HL-60 (cell line): ENCODE measurements at regions not wholly inside any gene's neighbourhood (a gene's known extent, or its start where the extent isn't known, plus 50 kb on each side); places are given as distances from the start of the nearest gene placed in this dataset.

ENCODE experiments used
- CTCF ChIP-seq: IDR thresholded peaks from one replicate; pipeline ENCODE4 v1.5.1; 2011; ENCODE audit warnings: low read length, control low read depth, inconsistent platforms; ENCODE audit not compliant: insufficient read depth
- GABPA ChIP-seq: IDR thresholded peaks from 2 replicates; pipeline ENCODE4 v1.6.1; 2012; ENCODE audit warnings: low read depth
- POLR2AphosphoS5 ChIP-seq: IDR thresholded peaks from 2 replicates; pipeline ENCODE4 v1.6.1; 2012; ENCODE audit warnings: low read depth
- REST ChIP-seq: IDR thresholded peaks from 2 replicates; pipeline ENCODE4 v1.6.1; 2012; ENCODE audit warnings: low read depth; ENCODE audit not compliant: insufficient replicate concordance
- SPI1 ChIP-seq: IDR thresholded peaks from 2 replicates; pipeline ENCODE4 v1.6.1; 2012; ENCODE audit warnings: low read depth, mild to moderate bottlenecking, borderline replicate concordance

DNA sequence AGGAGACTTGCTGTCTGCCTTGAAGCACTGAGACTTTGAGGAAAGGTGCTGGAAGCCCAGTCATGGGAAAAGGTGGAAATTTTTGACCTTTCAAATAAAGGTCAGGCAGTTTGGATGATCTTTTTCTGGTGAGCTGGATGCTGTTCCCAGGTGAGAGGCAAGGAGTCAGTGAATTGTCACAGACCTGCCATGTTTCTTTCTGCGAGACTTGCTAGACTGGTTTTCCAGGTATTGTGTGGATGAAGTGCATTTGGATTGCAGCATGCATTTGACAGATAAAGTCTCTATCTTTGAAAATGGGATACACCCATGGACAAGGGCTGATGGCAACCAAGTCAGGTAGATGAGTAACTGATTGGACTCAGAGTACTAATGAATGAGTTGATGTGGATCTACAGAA is 65.7 kb upstream of the NHLH2 start:
- TF ChIP-seq CTCF (no peak), REST (no peak), POLR2AphosphoS5 (no peak), GABPA (no peak), SPI1 (no peak)
